HG03135 (cell line): ENCODE measurements at regions not wholly inside any gene's neighbourhood (a gene's known extent, or its start where the extent isn't known, plus 50 kb on each side); places are given as distances from the start of the nearest gene placed in this dataset.

Experiments used
- ATAC-seq: cut with Tn5 transposase; IDR thresholded peaks from one replicate; pipeline ENCODE4 v1.9.1; 2021; ENCODE audit warnings: mild to moderate bottlenecking, moderate library complexity; ENCODE audit not compliant: unreplicated experiment

DNA sequence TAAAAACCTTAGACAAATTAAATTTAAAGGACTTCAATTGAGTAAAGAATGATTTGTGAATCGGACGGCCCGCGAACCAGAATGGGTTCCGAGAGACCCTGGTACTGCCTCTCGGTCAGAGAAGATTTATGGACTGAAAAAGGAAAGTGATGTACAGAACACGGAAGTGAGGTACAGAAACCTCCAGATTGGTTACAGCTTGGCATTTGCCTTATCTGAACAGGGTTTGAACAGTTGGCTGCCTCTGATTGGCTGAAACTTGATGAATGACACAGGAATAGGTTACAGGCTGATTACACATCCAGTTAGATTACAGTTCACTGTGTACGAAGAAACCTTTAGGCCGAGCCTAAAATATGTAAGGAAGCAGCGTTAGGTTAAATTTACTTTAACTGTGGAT, 156.5 kb upstream of the EGFLAM start:
- no peak for ATAC-seq

DNA sequence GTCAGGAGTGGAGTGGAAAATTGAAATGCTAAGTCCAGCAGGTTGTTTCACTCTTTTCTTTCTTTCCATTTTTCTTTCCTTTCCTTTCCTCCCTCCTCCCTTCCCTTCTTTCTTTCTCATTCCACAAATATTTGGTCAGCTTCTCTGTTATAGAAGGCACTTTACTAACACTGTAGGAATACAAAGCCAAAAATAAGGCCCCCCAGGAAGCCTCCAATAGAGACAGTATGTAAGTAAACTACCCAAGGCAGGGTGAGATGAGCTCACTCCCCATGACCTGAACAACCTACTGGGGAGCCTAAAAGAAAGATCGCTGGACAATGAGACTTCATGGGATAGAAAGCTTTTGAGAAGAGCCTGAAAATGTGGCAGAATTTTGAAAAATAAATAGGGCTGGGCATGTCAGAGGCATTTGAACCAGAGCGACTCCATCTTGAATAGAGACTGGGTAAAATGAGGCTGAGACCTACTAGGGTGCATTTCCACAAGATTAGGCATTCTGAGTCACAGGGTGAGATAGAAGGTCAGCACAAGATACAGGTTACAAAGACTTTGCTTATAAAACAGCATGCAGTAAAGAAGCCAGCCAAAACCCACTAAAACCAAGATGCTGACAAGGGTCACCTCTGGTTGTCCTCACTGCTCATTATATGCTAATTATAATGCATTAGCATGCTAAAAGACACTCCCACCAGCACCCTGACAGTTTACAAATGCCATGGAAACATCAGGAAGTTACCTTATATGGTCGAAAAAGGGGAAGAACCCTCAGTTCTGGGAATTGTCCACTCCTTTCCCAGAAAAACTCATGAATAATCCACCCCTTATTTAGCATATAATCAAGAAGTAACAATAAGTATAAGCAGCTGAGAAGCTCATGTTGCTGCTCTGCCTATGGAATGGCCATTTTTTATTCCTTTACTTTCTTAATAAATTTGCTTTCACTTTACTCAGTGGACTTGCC, 158.9 kb upstream of the EGFLAM start:
- ATAC-seq, result no peak

DNA sequence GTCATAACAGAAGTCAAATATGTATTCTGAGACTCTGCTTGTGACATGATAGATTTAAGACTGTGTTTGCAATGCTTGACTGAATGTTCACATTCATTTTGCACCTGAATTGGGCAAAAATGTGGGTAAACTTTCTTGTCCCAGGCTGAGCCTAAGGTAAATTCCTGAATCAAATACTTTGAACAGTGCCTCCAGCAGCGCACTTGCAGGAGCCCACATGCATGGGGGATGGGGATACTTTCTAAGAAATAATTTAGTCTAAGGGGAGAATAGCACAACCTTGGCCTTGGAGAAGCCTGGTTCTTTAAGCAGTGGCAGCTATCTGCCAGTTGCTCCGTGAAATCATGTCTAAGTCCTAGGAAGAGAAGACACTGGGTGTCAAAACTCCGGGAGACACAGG, 163.5 kb upstream of the EGFLAM start:
- no peak for ATAC-seq

DNA sequence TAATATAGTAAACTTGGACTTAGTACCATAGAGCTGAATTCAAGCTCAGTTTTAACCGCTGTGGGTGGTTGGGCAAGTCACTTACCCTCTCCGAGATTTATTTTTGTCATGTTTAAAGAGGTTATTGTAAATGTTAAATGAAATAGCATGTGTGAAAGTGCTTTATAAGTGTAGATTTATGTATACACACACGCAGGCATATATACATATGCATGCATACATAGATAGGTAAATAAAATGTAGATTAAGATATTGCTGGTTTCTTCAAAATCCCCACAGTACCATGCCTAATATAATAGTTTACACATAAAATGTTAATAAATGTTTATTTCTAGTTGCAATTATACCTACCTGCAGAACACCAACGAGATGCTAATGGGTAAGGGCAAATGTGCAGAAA, 164.5 kb upstream of the EGFLAM start:
- ATAC-seq, result no peak

DNA sequence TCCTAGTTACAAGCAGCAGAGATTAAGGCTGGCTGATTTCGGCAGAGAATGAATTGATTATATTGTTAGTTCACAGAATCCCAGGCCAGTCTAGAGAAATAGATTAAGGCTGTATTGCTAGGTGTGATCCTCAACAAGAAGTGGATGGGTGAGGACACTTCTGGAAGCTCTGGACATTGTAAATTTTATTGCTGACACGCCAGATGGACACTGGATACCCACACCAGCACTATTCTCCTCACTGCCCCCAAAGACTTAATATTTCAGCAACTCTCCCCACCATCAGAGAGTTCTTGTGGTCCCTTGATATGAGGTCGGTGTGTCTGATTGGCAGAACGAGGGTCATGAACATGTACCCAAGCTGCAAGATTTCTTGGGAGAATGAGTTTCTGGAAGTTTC, 171.6 kb upstream of the EGFLAM start:
- no peak for ATAC-seq

DNA sequence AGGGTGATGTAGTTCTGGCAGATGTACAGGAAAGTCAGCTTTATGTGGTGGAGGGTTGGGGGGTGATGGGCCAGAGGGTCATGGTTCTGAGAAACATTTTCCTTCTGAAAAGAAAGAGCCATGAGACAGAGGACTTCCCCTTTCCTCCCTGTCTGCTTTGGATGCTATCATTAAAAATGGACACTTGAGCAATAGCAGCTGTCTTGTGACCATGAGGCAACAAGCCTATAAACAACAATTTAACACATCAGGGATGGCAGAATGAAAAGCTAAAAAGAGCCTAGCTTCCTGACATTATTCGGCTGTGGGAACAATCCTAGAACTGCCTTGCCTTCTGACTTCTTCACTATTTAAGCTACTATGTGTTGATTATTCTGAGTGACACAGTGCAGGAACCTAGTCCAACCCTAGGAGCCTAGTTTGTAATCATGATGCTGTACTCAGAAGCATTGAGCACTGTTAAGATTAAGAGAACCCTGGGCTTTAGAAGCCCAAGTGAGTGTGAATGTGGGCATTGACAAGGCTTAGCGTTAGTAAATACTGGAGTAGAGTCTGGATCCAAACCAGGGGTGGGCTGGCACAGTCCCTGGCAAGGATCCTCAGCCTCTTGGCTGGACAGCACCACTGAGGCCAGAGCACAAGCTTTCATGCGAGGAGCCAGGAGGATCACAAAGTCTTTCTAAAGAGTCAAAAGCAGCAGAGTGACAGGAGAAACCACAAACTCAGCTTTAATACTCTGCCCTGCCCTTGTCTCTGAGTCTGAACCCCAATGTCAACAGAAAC, 178.5 kb upstream of the EGFLAM start:
- no peak for ATAC-seq

DNA sequence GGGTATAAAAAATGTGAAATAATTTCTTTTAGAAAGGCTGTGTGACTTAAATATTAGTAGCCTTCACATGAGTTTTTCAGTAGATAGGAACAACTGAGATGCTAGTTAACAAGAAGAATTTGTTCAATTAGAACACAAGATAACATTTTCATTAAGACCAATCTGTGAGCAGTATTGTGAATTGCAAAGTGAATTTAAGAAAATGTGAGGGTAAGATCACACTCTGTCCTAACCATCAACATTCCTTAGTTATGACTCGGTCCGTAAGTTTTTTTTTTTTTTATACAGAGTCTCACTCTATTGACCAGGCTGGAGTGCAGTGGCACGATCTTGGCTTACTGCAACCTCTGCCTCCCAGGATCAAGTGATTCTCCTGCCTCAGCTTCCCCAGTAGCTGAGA, 180.2 kb upstream of the EGFLAM start:
- ATAC-seq, result no peak

DNA sequence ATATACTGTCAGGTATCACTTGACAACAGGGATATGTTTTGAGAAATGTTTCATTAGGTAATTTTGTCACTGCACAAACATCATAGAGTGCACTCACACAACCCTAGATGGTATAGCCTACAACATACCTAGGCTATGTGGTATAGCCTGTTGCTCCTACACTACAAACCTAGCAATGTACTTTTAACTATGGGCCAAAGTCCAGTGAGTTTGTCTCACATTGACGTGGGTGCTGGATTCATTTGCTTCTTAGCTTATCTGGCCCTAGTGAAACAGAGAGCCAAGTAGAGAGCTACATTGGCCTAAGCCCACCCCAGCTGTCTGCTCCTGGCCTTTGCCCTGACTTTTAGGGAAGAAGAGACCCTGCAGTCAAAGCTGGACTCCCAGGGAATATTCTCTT, 180.7 kb upstream of the EGFLAM start:
- no peak for ATAC-seq

DNA sequence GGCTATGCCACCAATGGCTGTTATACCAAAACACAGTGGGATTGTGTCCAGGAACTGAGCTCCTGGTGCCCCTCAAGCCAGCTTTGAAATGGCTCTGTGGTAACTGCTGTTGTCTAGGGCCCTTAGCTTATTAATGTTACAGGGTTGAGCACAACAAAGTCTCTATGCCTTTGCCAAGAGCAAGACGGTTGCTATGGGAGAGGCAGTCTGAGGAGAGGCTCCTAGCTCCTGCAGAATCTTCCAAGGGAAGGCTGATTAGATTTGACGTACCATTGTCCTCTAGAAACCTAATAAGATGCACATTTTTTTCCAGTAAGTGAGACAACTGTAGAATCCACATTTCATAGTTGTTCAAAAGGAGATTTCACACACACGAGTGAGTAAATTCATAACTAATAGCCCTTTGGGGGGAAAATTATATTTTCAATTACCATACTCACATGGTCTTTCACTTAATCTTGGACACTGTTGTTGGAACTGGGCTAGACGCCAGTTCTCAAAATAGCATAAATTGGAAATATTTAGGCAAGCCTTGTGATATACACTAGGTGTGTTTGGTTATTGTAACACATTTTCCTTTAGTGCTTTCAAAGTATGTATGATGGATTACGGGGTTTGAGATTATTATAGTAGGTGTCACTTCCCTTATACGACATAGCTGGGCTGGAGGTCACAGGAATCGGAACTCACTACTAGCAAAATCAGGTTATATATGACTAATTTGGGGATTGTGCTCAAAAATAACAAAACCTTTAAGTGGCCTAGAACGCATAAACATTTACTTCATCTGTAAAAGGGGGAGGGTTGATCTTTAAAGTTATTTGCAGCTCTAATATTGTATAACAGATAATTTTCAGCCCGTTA, 186.3 kb upstream of the EGFLAM start:
- ATAC-seq, result no peak

DNA sequence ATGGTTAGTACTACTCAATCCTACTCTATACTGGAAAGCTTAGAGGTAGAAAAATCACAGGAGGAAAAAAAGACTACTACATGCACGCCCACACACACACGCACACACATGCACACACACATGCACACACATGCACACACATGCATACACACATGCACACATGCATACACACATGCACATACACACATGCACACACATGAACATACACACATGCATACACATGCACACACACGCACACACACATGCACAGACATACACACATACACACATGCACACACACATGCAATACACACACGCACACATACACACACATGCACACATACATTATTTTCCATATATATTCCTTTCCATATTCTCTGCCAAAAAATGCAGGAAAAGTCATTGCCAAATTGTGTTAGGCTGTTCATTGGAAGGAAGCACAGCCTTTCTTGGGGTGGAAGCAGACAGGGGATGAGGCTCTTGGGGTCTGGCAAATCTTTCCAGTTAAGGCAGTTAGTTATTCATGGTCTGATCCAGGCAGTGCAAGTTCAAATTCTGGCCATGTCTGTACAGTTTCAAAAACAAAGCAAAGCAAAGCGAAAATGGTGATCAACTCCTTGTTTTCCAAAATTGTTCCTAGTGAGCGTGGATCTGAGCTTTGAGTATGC, 187.9 kb upstream of the EGFLAM start:
- no peak for ATAC-seq

DNA sequence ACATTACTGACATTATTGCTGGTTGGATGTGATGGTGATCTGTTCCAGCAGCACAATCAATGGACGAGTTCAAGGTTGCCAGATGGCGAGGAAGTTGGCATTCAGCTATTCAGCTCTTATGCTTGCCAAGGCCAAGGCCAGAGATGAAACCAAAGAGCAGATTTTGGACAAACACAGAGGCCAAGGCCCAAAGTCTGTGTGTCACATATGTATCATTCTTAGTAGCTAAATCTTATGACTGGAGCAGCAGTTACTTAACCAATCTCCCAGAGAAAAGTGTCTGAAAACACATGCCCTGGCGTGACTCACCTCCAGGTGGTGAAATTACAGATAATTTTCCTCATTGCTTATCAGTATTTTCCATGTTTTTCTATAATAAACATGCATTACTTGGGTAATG, 189.0 kb upstream of the EGFLAM start:
- ATAC-seq, result no peak

DNA sequence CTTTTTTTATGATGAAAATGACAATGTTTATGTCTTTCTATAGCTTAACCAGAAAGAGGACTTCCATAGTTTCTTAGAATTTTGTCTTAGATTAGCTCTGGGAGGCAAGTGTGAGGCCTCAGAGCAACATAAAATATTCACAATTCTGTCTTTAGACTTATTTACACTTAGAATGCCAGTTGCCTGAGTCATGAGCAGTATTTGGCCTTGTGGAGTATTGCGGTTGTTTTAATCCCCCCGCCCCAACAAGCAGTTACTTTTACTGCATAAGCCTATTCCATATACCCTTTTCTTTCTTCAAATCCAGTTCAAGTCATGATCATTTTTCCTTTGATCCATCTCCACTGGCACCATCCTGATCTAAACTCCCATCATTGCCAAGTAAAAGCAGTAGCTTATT, 198.0 kb upstream of the EGFLAM start:
- no peak for ATAC-seq

DNA sequence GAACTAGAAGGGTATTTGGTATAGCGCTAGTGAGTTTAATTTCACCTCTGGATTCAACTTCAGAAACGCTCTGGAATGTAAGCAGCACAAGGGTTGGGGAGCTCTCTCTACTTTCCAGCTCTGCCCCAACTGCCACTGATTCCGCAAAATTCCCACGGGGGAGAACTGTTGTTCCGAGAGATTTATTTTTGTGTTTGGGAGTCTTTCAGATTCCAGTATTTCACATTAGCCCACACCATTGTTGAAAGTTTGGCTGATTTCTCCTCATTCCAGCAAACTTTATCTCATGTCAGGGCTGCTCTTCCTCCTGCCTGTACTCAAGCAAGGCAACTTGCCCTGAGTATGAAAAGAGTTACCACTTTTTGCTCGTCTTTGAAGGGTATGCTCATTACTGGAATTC, 198.5 kb upstream of the EGFLAM start:
- ATAC-seq, result no peak

DNA sequence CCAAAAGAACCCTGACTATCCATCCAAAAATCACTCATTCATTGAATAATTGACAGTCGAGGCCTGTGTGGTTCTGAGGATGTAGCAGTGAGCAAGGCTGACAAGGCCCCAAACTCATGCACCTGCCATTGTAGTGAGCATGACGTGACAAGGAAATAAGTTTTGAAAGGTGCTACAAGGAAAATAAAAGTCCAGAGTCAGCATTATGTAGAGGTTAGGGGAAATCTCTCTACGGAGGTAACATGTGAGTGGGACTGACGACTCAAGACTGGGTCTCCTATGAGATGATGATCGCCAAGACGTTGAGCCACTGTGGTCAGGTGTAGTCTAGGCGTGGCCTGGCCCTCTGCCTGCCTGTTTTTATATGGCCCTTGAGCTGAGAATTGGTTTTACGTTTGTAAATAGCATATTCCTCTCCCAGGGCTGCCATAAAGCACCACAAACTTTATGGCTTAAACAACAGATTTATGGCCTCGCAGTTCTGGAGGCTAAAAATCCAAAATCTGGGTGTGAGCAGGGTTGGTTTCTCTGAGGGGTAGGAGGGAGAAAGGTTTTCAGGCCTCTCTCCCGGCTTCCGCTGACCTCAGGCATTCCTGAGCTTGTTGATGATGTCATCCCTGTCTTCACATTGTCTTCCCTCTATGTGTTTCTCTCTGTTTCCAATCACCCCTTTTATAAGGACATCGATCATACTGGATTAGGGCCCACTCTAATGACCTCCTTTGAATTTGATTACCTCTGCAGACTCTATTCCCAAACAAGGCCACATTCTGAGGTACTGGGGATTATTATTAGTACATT, 206.4 kb upstream of the EGFLAM start:
- no peak for ATAC-seq

DNA sequence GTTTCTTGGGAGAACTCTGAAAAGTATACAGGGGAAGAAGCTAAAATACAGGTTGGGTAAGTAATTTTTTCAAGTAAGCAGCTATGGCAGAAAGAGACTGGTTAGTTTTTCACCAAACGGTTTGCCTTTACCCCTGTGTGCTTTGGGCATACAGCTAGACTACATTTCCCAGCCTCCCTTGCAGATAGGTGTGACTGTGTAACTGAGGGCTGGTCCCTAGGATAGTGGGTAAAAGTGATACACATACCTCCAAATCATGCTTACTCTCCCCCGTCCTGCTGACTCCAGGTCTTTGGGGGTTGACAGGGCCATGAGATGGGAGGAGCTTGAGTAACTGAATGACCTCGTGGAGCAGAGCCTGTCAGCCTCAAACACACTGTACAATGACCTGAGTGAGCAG, 208.6 kb upstream of the GDNF start:
- ATAC-seq, result no peak

DNA sequence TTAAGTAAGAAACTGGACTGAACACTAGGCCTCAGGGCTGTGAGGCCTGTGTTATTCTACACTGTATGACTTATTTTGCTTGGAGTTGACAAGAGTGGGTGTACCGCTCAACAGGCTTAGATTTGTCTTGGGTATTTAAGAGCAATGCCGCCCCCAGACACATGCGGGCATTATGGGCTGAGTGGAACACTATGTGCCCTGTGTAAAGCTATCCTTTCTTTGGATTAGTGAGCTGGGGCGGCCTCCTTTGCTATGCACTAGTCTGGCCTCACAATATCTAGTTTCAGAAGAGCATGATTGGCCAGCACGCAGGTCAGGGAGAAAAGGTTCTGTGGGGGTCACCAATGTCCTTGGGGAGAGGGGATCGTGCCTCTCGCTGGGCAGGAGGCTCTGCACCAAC, 206.3 kb upstream of the GDNF start:
- no peak for ATAC-seq

DNA sequence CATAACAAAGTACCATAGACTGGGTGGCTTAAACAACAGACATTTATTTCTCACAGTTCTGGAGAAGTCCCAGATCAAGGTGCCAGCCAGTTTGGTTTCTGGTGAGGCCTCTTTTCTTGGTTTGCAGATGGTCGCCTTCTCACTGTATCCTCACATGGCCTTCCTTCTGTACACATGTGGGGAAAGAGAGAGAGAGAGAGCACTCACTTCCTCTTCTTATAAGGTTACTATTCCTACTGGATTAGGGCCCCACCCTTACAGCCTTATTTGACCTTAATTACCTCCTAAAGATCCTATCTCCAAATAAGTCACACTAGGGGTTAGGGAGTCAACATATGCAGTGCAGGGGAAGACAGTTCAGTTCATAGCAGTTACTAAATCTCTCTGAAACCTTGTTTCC, 205.6 kb upstream of the GDNF start:
- ATAC-seq, result no peak

DNA sequence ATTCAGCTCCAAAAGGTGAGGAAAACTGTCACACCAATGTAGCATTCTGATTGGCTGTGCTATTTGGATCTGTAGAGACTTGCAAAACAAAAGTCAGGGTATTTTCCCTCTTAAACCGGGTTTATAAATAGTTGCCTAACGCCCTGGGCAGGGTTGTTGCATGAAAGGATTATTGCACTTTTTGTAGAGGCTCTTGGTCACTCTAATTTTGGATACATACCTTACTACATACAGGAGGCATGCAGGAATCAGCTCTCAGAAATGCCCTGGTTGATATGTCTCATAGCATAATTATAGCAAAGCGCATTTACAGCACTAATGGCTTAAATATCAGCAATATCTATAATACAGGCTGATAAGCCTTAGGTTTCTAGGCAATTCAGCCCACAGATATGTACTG, 200.0 kb upstream of the GDNF start:
- no peak for ATAC-seq

DNA sequence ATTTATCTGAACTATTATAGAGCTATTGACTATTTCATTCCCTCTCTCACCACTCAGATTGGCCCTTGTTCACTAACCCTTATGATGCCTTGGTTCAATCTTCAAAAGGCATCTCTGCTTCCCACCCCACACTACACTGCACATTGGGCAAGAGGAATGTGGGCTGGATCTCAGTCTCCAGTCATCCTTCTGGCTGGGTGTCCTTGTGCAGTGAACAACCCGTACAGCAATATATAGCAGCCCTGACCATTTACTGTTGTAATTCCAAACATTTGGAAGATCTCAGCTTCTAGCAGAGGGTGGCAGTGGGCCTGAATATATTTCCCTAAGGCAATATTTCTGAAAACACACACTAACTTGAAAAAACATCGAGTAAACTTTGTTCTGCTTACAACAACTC, 199.2 kb upstream of the GDNF start:
- no peak for ATAC-seq

DNA sequence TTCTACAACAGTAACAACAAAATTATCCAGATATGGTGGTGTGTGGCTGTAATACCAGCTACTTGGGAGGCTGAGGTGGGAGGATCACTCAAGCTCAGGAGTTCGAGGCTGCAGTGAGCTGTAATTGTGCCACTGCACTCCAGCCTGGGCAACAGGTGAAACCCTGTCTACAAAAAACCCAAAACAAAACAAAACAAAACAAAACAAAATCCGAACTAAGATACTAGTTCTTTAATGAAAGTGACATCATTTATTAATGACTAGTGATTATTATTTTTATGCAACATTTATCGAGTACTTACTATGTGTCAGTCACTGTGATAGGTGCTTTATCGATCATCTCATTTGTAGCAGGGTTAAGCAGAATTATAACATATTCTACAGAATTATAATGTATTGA, 196.9 kb upstream of the GDNF start:
- no peak for ATAC-seq
